ENCODE measurements at regions not wholly inside any gene's neighbourhood (a gene's known extent, or its start where the extent isn't known, plus 50 kb on each side); places are given as distances from the start of the nearest gene placed in this dataset.

DNA sequence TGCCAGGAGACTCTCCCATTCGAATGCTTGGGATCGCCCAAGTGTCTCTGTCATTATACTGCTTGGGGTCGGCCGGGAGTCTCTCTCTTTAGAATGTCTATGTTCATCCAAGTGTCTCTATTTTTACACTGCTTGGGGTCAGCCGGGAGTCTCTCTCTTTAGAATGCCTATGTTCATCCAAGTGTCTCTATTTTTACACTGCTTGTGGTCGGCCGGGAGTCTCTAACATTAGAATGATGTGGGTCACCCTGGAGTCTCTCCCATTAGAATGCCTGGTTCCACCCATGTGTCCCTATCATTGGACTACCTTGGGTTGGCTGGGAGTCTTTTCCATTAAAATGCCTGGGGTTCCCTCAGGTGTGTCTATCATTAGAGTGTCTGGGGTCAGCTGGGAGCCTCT, 2230.4 kb downstream of the TP53TG3F start:
- H4K20me1 ChIP-seq (ENCODE audit: insufficient read depth) = no peaks in the 10 kb centered on the region
- no peak overlapping the region for H2AFZ ChIP-seq (ENCODE audit: low read depth)
- H3K4me3 ChIP-seq (IDR thresholded peaks at IDR 0.05; ENCODE audit: insufficient read depth, low read depth, low read length) = no peak overlapping the region
- H3K27ac ChIP-seq = no peak overlapping the region
- no peak overlapping the region for H3K9ac ChIP-seq
- H3K79me2 ChIP-seq (ENCODE audit: insufficient read depth, low read depth) = no peaks in the 10 kb centered on the region
- TF ChIP-seq, protein P1, sequence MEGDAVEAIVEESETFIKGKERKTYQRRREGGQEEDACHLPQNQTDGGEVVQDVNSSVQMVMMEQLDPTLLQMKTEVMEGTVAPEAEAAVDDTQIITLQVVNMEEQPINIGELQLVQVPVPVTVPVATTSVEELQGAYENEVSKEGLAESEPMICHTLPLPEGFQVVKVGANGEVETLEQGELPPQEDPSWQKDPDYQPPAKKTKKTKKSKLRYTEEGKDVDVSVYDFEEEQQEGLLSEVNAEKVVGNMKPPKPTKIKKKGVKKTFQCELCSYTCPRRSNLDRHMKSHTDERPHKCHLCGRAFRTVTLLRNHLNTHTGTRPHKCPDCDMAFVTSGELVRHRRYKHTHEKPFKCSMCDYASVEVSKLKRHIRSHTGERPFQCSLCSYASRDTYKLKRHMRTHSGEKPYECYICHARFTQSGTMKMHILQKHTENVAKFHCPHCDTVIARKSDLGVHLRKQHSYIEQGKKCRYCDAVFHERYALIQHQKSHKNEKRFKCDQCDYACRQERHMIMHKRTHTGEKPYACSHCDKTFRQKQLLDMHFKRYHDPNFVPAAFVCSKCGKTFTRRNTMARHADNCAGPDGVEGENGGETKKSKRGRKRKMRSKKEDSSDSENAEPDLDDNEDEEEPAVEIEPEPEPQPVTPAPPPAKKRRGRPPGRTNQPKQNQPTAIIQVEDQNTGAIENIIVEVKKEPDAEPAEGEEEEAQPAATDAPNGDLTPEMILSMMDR (conservative IDR thresholded peaks at IDR 0.05; ENCODE audit: low read depth, low read length) = no peak
- H3K36me3 ChIP-seq (ENCODE audit: insufficient read depth) = no peaks in the 10 kb centered on the region
- no peaks in the 10 kb centered on the region for H3K27me3 ChIP-seq (ENCODE audit: insufficient read depth, low read depth)
- H3K4me1 ChIP-seq (ENCODE audit: low read depth, poor library complexity, severe bottlenecking) = peaks cover 13% of the 10 kb centered on the region
- no peak overlapping the region for H3K4me2 ChIP-seq

- Histone ChIP-seq H3K4me3 (IDR thresholded peaks at IDR 0.05; ENCODE audit: insufficient read depth, low read depth, low read length) (no peak overlapping the region), H3K9ac (no peak overlapping the region), H3K36me3 (ENCODE audit: insufficient read depth) (no peaks in the 10 kb centered on the region), H2AFZ (ENCODE audit: low read depth) (no peak overlapping the region), H3K4me2 (no peak overlapping the region), H3K79me2 (ENCODE audit: insufficient read depth, low read depth) (no peaks in the 10 kb centered on the region), H3K4me1 (ENCODE audit: low read depth, poor library complexity, severe bottlenecking) (peaks cover 13% of the 10 kb centered on the region), H3K27me3 (ENCODE audit: insufficient read depth, low read depth) (no peaks in the 10 kb centered on the region), H3K27ac (no peak overlapping the region), H4K20me1 (ENCODE audit: insufficient read depth) (no peaks in the 10 kb centered on the region)
- TF ChIP-seq, protein P1 (conservative IDR thresholded peaks at IDR 0.05; ENCODE audit: low read depth, low read length) = no peak
Measured at GRCh38 chr16:35690413-35690812, 2231.0 kb downstream of the TP53TG3F start.

- H2AFZ ChIP-seq (ENCODE audit: low read depth) = no peak overlapping the region
- H3K4me1 ChIP-seq (ENCODE audit: low read depth, poor library complexity, severe bottlenecking) = peaks cover 13% of the 10 kb centered on the region
- no peak overlapping the region for H3K9ac ChIP-seq
- H3K27ac ChIP-seq = no peak overlapping the region
- no peaks in the 10 kb centered on the region for H3K27me3 ChIP-seq (ENCODE audit: insufficient read depth, low read depth)
- no peak overlapping the region for H3K4me2 ChIP-seq
- TF ChIP-seq, protein P1 (conservative IDR thresholded peaks at IDR 0.05; ENCODE audit: low read depth, low read length) = no peak
- H3K4me3 ChIP-seq (IDR thresholded peaks at IDR 0.05; ENCODE audit: insufficient read depth, low read depth, low read length) = no peak overlapping the region
- H3K79me2 ChIP-seq (ENCODE audit: insufficient read depth, low read depth) = no peaks in the 10 kb centered on the region
- H4K20me1 ChIP-seq (ENCODE audit: insufficient read depth) = no peaks in the 10 kb centered on the region
- no peaks in the 10 kb centered on the region for H3K36me3 ChIP-seq (ENCODE audit: insufficient read depth)
Measured at GRCh38 chr16:35691057-35691456, 2231.6 kb downstream of the TP53TG3F start.

DNA sequence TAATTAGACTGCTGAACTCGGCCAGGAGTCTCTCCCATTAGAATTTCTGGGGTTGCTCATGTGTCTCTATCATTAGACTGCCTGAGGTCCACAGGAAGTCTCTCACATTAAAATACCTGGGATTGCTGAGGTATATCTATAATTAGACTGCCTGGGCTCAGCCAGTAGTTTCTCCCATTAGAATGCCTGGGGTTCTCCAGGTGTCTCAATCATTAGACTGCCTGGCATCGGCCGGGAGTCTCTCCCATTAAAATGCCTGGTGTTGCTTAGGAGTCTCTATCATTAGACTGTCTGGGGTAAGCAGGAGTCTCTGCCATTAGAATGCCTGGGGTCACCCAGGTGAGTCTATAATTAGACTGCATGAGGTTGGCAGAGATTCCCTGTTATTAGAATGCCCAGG, 2233.4 kb downstream of the TP53TG3F start:
- TF ChIP-seq, protein P1 (conservative IDR thresholded peaks at IDR 0.05; ENCODE audit: low read depth, low read length) = no peak
- H3K27me3 ChIP-seq (ENCODE audit: insufficient read depth, low read depth) = no peaks in the 10 kb centered on the region
- H3K4me2 ChIP-seq = no peak overlapping the region
- no peak overlapping the region for H3K9ac ChIP-seq
- no peaks in the 10 kb centered on the region for H3K79me2 ChIP-seq (ENCODE audit: insufficient read depth, low read depth)
- no peak overlapping the region for H3K27ac ChIP-seq
- no peaks in the 10 kb centered on the region for H4K20me1 ChIP-seq (ENCODE audit: insufficient read depth)
- no peaks in the 10 kb centered on the region for H3K36me3 ChIP-seq (ENCODE audit: insufficient read depth)
- peaks cover 6% of the 10 kb centered on the region for H3K4me1 ChIP-seq (ENCODE audit: low read depth, poor library complexity, severe bottlenecking)
- H3K4me3 ChIP-seq (IDR thresholded peaks at IDR 0.05; ENCODE audit: insufficient read depth, low read depth, low read length) = no peak overlapping the region
- no peak overlapping the region for H2AFZ ChIP-seq (ENCODE audit: low read depth)

Measured in KMS-11 (cell line).